Left ventricle myocardium inferior (tissue), 1 donor: ENCODE measurements at regions not wholly inside any gene's neighbourhood (a gene's known extent, or its start where the extent isn't known, plus 50 kb on each side); places are given as distances from the start of the nearest gene placed in this dataset.

Experiments used
- DNase-seq: peaks from one replicate; pipeline ENCODE4 v3.0.0-alpha.2; 2020
- H3K27ac ChIP-seq: fragments of 200-600 bp; replicated peaks from 2 replicates; pipeline ENCODE4 v1.8.0; 2021
- H3K27me3 ChIP-seq: fragments of 200-600 bp; 2 replicates; pipeline ENCODE4 v1.8.0; 2021; ENCODE audit warnings: low read depth
- H3K36me3 ChIP-seq: fragments of 200-600 bp; 2 replicates; pipeline ENCODE4 v1.8.0; 2021
- H3K4me1 ChIP-seq: fragments of 200-600 bp; 2 replicates; pipeline ENCODE4 v1.8.0; 2021
- H3K4me3 ChIP-seq: fragments of 200-600 bp; 2 replicates; pipeline ENCODE4 v1.8.0; 2021; ENCODE audit warnings: mild to moderate bottlenecking, moderate library complexity
- H3K9me3 ChIP-seq: fragments of 200-600 bp; replicated peaks from 2 replicates; pipeline ENCODE4 v1.8.0; 2021
- intact Hi-C: fragments of 100-400 bp; cut with micrococcal nuclease; formaldehyde crosslinking; loops from one replicate; pipeline ENCODE4 v1.11.0; 2022
- TF ChIP-seq, protein P1 (sequence below): fragments of 200-600 bp; IDR thresholded peaks from 2 replicates; pipeline ENCODE4 v1.8.0; 2021; ENCODE audit warnings: antibody characterized with exemption, mild to moderate bottlenecking, borderline replicate concordance
- donor health status: DM: no; HTN: yes; CAD: no; lungs with severe emphysema.

DNA sequence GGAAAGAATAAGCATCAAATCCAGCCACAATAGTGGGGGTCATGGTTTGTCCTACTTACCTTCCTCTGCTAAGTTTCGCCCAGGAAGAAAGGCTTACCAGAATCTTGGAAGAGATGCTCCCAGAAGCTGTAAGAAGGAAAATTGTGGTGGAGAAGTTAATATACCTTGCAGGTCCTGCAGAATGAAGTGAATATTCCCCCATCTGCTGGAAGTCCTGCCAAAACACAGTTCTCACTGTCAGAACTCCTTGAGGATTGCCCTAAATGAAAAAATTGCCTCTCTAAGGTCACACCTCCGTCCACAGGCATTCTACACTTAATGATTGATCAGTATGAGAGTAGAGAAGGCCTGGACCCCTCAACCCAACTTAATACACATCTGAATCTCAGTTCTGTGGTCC is 78.4 kb upstream of the RGS21 start:
- Histone ChIP-seq H3K4me1 (no peaks in the 10 kb centered on the region), H3K36me3 (no peaks in the 10 kb centered on the region), H3K4me3 (no peak overlapping the region), H3K27ac (no peak overlapping the region), H3K9me3 (peaks cover 13% of the 10 kb centered on the region), H3K27me3 (no peaks in the 10 kb centered on the region)
- TF ChIP-seq, protein P1, sequence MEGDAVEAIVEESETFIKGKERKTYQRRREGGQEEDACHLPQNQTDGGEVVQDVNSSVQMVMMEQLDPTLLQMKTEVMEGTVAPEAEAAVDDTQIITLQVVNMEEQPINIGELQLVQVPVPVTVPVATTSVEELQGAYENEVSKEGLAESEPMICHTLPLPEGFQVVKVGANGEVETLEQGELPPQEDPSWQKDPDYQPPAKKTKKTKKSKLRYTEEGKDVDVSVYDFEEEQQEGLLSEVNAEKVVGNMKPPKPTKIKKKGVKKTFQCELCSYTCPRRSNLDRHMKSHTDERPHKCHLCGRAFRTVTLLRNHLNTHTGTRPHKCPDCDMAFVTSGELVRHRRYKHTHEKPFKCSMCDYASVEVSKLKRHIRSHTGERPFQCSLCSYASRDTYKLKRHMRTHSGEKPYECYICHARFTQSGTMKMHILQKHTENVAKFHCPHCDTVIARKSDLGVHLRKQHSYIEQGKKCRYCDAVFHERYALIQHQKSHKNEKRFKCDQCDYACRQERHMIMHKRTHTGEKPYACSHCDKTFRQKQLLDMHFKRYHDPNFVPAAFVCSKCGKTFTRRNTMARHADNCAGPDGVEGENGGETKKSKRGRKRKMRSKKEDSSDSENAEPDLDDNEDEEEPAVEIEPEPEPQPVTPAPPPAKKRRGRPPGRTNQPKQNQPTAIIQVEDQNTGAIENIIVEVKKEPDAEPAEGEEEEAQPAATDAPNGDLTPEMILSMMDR, result no peak
- intact Hi-C loops, result no loop called here
- no peak for DNase-seq

DNA sequence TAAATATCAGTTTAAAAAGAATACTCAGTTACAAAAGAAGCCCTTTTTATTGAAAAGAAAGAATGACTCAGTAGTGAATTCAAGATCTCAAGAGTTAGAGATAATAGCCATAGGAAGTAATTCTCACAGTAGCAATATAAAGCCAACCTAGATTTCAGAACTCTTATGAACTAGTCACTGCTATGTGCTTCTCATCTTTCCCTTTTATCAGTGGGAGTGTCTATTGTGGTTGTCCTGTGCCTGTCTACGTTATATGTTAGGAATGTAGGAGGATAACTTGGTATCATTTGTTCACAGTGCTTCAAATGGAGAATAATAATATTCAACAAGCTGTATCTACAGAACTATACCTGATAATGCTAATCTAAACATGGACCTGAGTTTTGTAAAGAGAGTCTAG is 73.1 kb upstream of the RGS21 start:
- H3K4me1 ChIP-seq, result no peaks in the 10 kb centered on the region
- no peaks in the 10 kb centered on the region for H3K27me3 ChIP-seq
- peaks cover 60% of the 10 kb centered on the region for H3K9me3 ChIP-seq
- no peak overlapping the region for H3K27ac ChIP-seq
- no peak for DNase-seq
- no peaks in the 10 kb centered on the region for H3K36me3 ChIP-seq
- intact Hi-C loops, result no loop called here
- H3K4me3 ChIP-seq, result no peak overlapping the region
- TF ChIP-seq, protein P1, result no peak

DNA sequence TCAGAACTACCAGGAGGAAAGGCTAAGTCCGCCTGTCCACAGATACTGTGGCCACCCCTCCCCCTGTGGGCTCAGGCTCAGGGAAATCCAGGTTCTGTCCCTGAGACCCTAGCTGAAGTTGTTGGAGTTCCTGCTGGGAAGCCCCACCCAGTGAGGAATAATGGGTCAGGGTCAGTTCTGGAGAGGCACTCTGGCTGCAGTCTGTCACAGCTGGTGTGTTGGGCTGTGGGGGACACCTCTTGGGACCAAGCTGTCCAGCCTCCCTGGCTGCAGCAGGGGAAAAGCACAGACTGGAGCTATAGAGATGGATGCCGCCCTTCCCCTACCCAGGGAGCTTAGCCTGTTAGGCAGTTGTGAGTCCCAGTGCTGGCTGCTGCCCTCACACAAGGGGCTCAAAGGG is 65.1 kb upstream of the RGS21 start:
- Histone ChIP-seq H3K4me1 (no peaks in the 10 kb centered on the region), H3K4me3 (no peak overlapping the region), H3K27me3 (no peaks in the 10 kb centered on the region), H3K27ac (no peak overlapping the region), H3K36me3 (no peaks in the 10 kb centered on the region), H3K9me3 (peaks cover 57% of the 10 kb centered on the region)
- TF ChIP-seq, protein P1, result no peak
- intact Hi-C loops, result no loop called here
- no peak for DNase-seq

DNA sequence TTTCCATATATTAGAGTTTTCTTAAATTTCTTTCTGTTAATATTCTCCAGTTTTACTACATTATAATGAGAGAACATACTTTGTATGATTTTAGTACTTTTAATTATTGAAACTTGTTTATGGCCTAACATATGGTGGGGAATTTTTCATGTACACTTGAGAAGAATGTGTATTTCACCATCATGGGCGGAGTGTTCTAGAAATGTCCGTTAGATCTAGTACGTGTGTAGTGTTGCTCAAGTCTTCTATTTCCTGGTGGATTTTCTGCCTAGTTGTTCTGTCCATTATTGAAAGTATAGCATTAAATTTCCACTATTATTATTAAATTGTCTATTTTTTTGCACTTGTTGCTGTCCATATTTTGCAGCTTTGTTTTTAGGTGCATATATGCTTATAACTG is 64.0 kb upstream of the RGS21 start:
- H3K27me3 ChIP-seq, result no peaks in the 10 kb centered on the region
- peaks cover 49% of the 10 kb centered on the region for H3K9me3 ChIP-seq
- H3K4me1 ChIP-seq, result no peaks in the 10 kb centered on the region
- no peak overlapping the region for H3K4me3 ChIP-seq
- DNase-seq, result no peak
- TF ChIP-seq, protein P1, result no peak
- H3K27ac ChIP-seq, result no peak overlapping the region
- intact Hi-C loops, result no loop called here
- H3K36me3 ChIP-seq, result no peaks in the 10 kb centered on the region

DNA sequence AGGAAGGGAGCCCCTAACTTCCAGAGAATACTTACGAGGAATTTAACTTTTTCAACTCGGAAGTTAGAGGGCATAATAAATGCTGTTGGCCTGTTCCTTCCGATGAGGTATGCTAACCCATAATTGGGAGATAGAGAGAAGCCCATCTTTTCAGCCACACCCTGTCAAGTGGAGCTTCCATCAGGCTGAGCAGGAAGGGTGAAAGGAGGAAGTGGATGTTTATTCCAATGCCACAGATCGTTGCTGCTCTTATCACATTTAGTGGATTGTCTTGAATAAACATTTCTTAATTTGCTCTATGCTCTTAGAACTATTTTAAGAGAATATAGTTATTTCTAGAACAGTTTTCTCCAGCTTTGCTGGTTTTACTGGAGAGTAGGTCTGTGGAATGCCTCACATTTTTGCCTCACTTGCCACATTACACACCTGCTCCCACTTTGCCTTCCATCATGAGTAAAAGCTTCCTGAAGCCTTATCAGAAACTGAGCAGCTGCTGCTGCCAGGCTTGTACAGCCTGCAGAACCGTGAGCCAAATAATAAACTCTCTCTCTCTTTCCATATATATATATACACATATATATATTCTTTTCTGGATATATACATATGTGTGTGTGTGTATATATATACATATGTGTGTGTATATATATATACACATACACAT is 60.0 kb upstream of the RGS21 start:
- TF ChIP-seq, protein P1, result no peak
- H3K27me3 ChIP-seq, result no peaks in the 10 kb centered on the region
- peaks cover 32% of the 10 kb centered on the region for H3K9me3 ChIP-seq
- no peak for DNase-seq
- intact Hi-C loops, result no loop called here
- no peaks in the 10 kb centered on the region for H3K4me1 ChIP-seq
- H3K4me3 ChIP-seq, result no peak overlapping the region
- no peaks in the 10 kb centered on the region for H3K36me3 ChIP-seq
- no peak overlapping the region for H3K27ac ChIP-seq

DNA sequence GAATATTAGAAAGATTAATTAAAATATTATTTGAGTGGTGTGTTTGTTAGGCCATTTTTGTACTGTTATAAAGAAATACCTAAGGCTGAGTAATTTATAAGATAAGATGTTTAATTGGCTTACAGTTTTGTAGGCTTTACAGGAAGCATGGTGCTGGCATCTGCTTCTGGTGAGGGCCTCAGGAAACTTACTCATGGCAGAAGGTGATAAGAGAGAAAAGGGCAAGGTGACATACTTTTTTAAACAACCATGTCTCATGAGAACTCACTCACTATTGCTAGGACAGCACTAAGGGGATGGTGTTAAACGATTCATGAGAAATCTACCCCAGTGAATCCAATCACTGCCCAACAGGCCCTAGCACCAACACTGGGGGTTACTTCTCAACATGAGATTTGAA is 56.7 kb upstream of the RGS21 start:
- intact Hi-C loops, result no loop called here
- H3K36me3 ChIP-seq, result no peaks in the 10 kb centered on the region
- TF ChIP-seq, protein P1, result no peak
- H3K9me3 ChIP-seq, result no peaks in the 10 kb centered on the region
- no peak for DNase-seq
- no peaks in the 10 kb centered on the region for H3K27me3 ChIP-seq
- H3K4me1 ChIP-seq, result no peaks in the 10 kb centered on the region
- H3K4me3 ChIP-seq, result no peak overlapping the region
- no peak overlapping the region for H3K27ac ChIP-seq
